ENCODE measurements at regions not wholly inside any gene's neighbourhood (a gene's known extent, or its start where the extent isn't known, plus 50 kb on each side); places are given as distances from the start of the nearest gene placed in this dataset.

- H3K4me1 ChIP-seq (ENCODE audit: insufficient read depth) = peaks cover 28% of the 10 kb centered on the region
- H3K9me3 Mint-ChIP-seq = no peaks in the 10 kb centered on the region
Measured at GRCh38 chr9:14417237-14417636, 103.3 kb upstream of the NFIB start.

More at GRCh38 chr9:14417237-14417636, 103.3 kb upstream of the NFIB start:
- no peak for ATAC-seq
- Histone ChIP-seq H3K4me3 (no peak overlapping the region), H3K79me2 (replicated peaks; ENCODE audit: insufficient read depth) (no peaks in the 10 kb centered on the region), H3K36me3 (ENCODE audit: insufficient read depth) (no peaks in the 10 kb centered on the region), H3F3A (replicated peaks; ENCODE audit: low read depth) (no peaks in the 10 kb centered on the region), H2AFZ (no peak overlapping the region), H3K27me3 (ENCODE audit: insufficient read depth) (no peaks in the 10 kb centered on the region), H3K4me2 (no peak overlapping the region), H3K9me2 (ENCODE audit: insufficient read depth) (no peaks in the 10 kb centered on the region; the same call in none of the 2 replicates), H3K27ac (ENCODE audit: low read depth) (no peak overlapping the region), H4K20me1 (replicated peaks; ENCODE audit: insufficient read depth) (no peaks in the 10 kb centered on the region)
- DNase-seq (ENCODE audit: low spot score) = no peak
- Mint-ChIP-seq H3K36me3 (ENCODE audit: low read depth) (no peaks in the 10 kb centered on the region), H3K4me3 (no peak overlapping the region), H3K27me3 (ENCODE audit: insufficient read depth, low read depth, poor library complexity) (no peaks in the 10 kb centered on the region), H3K4me1 (peaks cover 48% of the 10 kb centered on the region), H3K27ac (no peak overlapping the region)
- TF ChIP-seq EZH2 (IDR thresholded peaks at IDR 0.05; ENCODE audit: low read depth, unreplicated experiment) (no peak), ZNF462 (CRISPR knock-in tag; IDR thresholded peaks at IDR 0.05) (no peak), CTCF (conservative IDR thresholded peaks at IDR 0.05; ENCODE audit: low read depth in 2 of 2) (no peak), STAT1 (IDR thresholded peaks at IDR 0.05; ENCODE audit: unreplicated experiment) (no peak), CREB1 (CRISPR knock-in tag; IDR thresholded peaks at IDR 0.05; ENCODE audit: low read depth) (no peak), ZNF331 (CRISPR knock-in tag; IDR thresholded peaks at IDR 0.05; ENCODE audit: low read depth) (no peak)
